DOHH2 (cell line): ENCODE measurements at regions not wholly inside any gene's neighbourhood (a gene's known extent, or its start where the extent isn't known, plus 50 kb on each side); places are given as distances from the start of the nearest gene placed in this dataset.

ENCODE experiments used
- H3F3A ChIP-seq: fragments of 200-600 bp; sonication (generic), shearing (Covaris generic); 2 replicates; pipeline ENCODE4 v1.6.0; 2016; ENCODE audit warnings: antibody characterized with exemption, mild to moderate bottlenecking; ENCODE audit not compliant: control insufficient read depth, insufficient read depth
- H3K27ac ChIP-seq: fragments of 200-600 bp; sonication (generic); 2 replicates; pipeline ENCODE4 v1.5.1; 2014; ENCODE audit warnings: low read depth, mild to moderate bottlenecking, low read length, moderate library complexity
- H3K27me3 ChIP-seq: fragments of 200-600 bp; sonication (generic); 2 replicates; pipeline ENCODE4 v1.6.1; 2014; ENCODE audit warnings: mild to moderate bottlenecking, low read length, mixed read lengths; ENCODE audit not compliant: control insufficient read depth
- H3K36me3 ChIP-seq: fragments of 200-600 bp; sonication (generic); 2 replicates; pipeline ENCODE4 v1.6.1; 2014; ENCODE audit warnings: mild to moderate bottlenecking, low read length, moderate library complexity, mixed read lengths; ENCODE audit not compliant: control insufficient read depth
- H3K4me1 ChIP-seq: fragments of 200-600 bp; sonication (generic); 2 replicates; pipeline ENCODE4 v1.6.1; 2014; ENCODE audit warnings: mild to moderate bottlenecking, low read length, mixed read lengths; ENCODE audit not compliant: control insufficient read depth
- H3K4me2 ChIP-seq: fragments of 200-600 bp; sonication (generic); 2 replicates; pipeline ENCODE4 v1.6.0; 2014; ENCODE audit warnings: mild to moderate bottlenecking, low read length, moderate library complexity
- H3K4me3 ChIP-seq: fragments of 200-600 bp; sonication (generic); 2 replicates; pipeline ENCODE4 v1.5.1; 2014; ENCODE audit warnings: mild to moderate bottlenecking, low read length, mixed read lengths
- H3K79me2 ChIP-seq: fragments of 200-600 bp; sonication (generic); 2 replicates; pipeline ENCODE4 v1.6.1; 2014; ENCODE audit warnings: mild to moderate bottlenecking, low read length, mixed read lengths; ENCODE audit not compliant: control insufficient read depth
- H3K9me2 ChIP-seq: fragments of 200-600 bp; sonication (generic); replicated peaks from 2 replicates; pipeline ENCODE4 v1.6.1; 2014; ENCODE audit warnings: mild to moderate bottlenecking, low read length, mixed read lengths; ENCODE audit not compliant: control insufficient read depth
- H3K9me3 ChIP-seq: fragments of 200-600 bp; sonication (generic); 2 replicates; pipeline ENCODE4 v1.6.1; 2014; ENCODE audit warnings: antibody characterized with exemption, low read length, mixed read lengths; ENCODE audit not compliant: control insufficient read depth, insufficient read depth
- H4K20me1 ChIP-seq: fragments of 200-600 bp; sonication (generic); 2 replicates; pipeline ENCODE4 v1.6.0; 2014; ENCODE audit warnings: low read depth, mild to moderate bottlenecking, antibody characterized with exemption, low read length, moderate library complexity; ENCODE audit not compliant: control insufficient read depth, insufficient read depth
- CTCF ChIP-seq: fragments of 200-600 bp; sonication (generic); IDR thresholded peaks from one replicate; pipeline ENCODE4 v1.5.1; 2014; ENCODE audit warnings: antibody characterized with exemption, mild to moderate bottlenecking, low read depth, low read length; ENCODE audit not compliant: poor library complexity, severe bottlenecking
- EZH2phosphoT487 ChIP-seq: fragments of 200-600 bp; sonication (generic); IDR thresholded peaks from 2 replicates; pipeline ENCODE4 v1.6.1; 2017; ENCODE audit warnings: borderline replicate concordance, mild to moderate bottlenecking, antibody characterized with exemption, low read length, moderate library complexity, mixed read lengths

- TF ChIP-seq CTCF (no peak), EZH2phosphoT487 (no peak)
- Histone ChIP-seq H3K9me2 (no peaks in the 10 kb centered on the region), H3F3A (no peaks in the 10 kb centered on the region), H3K79me2 (no peaks in the 10 kb centered on the region), H3K36me3 (no peaks in the 10 kb centered on the region), H3K4me1 (no peaks in the 10 kb centered on the region), H3K4me3 (no peak overlapping the region), H3K4me2 (no peak overlapping the region), H3K9me3 (no peaks in the 10 kb centered on the region), H4K20me1 (no peaks in the 10 kb centered on the region), H3K27ac (no peak overlapping the region), H3K27me3 (no peaks in the 10 kb centered on the region)
Measured at GRCh38 chr1:96978901-96979300, 257.3 kb downstream of the PTBP2 start.

- no peaks in the 10 kb centered on the region for H3K4me1 ChIP-seq
- no peaks in the 10 kb centered on the region for H3K36me3 ChIP-seq
- H3K9me2 ChIP-seq: no peaks in the 10 kb centered on the region
- no peaks in the 10 kb centered on the region for H3F3A ChIP-seq
- H3K27ac ChIP-seq: no peak overlapping the region
- no peak overlapping the region for H3K4me2 ChIP-seq
- H4K20me1 ChIP-seq: no peaks in the 10 kb centered on the region
- no peaks in the 10 kb centered on the region for H3K9me3 ChIP-seq
- no peaks in the 10 kb centered on the region for H3K27me3 ChIP-seq
- no peak for TF ChIP-seq EZH2phosphoT487
- TF ChIP-seq CTCF: no peak
- no peak overlapping the region for H3K4me3 ChIP-seq
- no peaks in the 10 kb centered on the region for H3K79me2 ChIP-seq
Measured at GRCh38 chr1:96979304-96980268, 258.0 kb downstream of the PTBP2 start.

GRCh38 chr1:96980448-96980847 lies 258.9 kb downstream of the PTBP2 start:
- no peaks in the 10 kb centered on the region for H3K9me2 ChIP-seq
- H3K27me3 ChIP-seq: no peaks in the 10 kb centered on the region
- H3K27ac ChIP-seq: no peak overlapping the region
- H3K4me2 ChIP-seq: no peak overlapping the region
- H3F3A ChIP-seq: no peaks in the 10 kb centered on the region
- no peak overlapping the region for H3K4me3 ChIP-seq
- H4K20me1 ChIP-seq: no peaks in the 10 kb centered on the region
- H3K79me2 ChIP-seq: no peaks in the 10 kb centered on the region
- TF ChIP-seq CTCF (no peak), EZH2phosphoT487 (no peak)
- H3K9me3 ChIP-seq: no peaks in the 10 kb centered on the region
- no peaks in the 10 kb centered on the region for H3K36me3 ChIP-seq
- no peaks in the 10 kb centered on the region for H3K4me1 ChIP-seq
